Esophagus squamous epithelium (tissue), 4 donors: ENCODE measurements at regions not wholly inside any gene's neighbourhood (a gene's known extent, or its start where the extent isn't known, plus 50 kb on each side); places are given as distances from the start of the nearest gene placed in this dataset.

ENCODE experiments used
- CTCF ChIP-seq, 6 experiments: fragments of 450-650 bp in 4 of 6; fragments of 200-600 bp in 2 of 6; sonication (generic) in 2 of 6; IDR thresholded peaks; one replicate each; pipeline ENCODE4 v1.5.1; 2016 to 2019; ENCODE audit warnings: antibody characterized with exemption in 6 of 6, mild to moderate bottlenecking in 4 of 6, moderate library complexity in 4 of 6
- POLR2A ChIP-seq, 4 donors: fragments of 450-650 bp; IDR thresholded peaks; one replicate each; pipeline ENCODE4 v1.6.1; 2017; ENCODE audit warnings: antibody characterized with exemption in 4 of 4, mild to moderate bottlenecking in 4 of 4, moderate library complexity in 3 of 4

GRCh38 chr2:195319112-195319460, 337.9 kb upstream of the SLC39A10 start:
- TF ChIP-seq POLR2A (IDR thresholded peaks at IDR 0.05) (no peak), CTCF (IDR thresholded peaks at IDR 0.05) (no peak)
